Bronchial epithelial cell (primary cell): ENCODE measurements at regions not wholly inside any gene's neighbourhood (a gene's known extent, or its start where the extent isn't known, plus 50 kb on each side); places are given as distances from the start of the nearest gene placed in this dataset.
"Not testable (repeated sequence)": the region's sequence is repeated elsewhere in the genome, so short reads cannot be mapped to it uniquely, and the experiment has no call there.

Experiments used
- DNase-seq: peaks from one replicate; pipeline ENCODE4 v3.0.0-alpha.2; 2010; ENCODE audit warnings: low read depth
- FAIRE-seq: peaks from 2 replicates; lab custom pipeline; 2011; peaks lifted over from hg19 to GRCh38; lab: Jason Lieb, UNC
- H3K27me3 ChIP-seq: 2 replicates; pipeline ENCODE4 v1.5.1; 2011; ENCODE audit warnings: low read length; ENCODE audit not compliant: control insufficient read depth, insufficient read depth
- H3K36me3 ChIP-seq: 2 replicates; pipeline ENCODE4 v1.5.1; 2011; ENCODE audit warnings: low read length; ENCODE audit not compliant: control insufficient read depth, insufficient read depth
- H3K4me3 ChIP-seq: 2 replicates; pipeline ENCODE4 v1.5.1; 2011; ENCODE audit warnings: mild to moderate bottlenecking, low read depth, low read length, control low read depth
- TF ChIP-seq, protein P1 (sequence below): IDR thresholded peaks from 2 replicates; pipeline ENCODE4 v1.5.1; 2011; ENCODE audit warnings: mild to moderate bottlenecking, moderate library complexity, low read length, control low read depth, inconsistent platforms; ENCODE audit not compliant: insufficient read depth, severe bottlenecking

DNA sequence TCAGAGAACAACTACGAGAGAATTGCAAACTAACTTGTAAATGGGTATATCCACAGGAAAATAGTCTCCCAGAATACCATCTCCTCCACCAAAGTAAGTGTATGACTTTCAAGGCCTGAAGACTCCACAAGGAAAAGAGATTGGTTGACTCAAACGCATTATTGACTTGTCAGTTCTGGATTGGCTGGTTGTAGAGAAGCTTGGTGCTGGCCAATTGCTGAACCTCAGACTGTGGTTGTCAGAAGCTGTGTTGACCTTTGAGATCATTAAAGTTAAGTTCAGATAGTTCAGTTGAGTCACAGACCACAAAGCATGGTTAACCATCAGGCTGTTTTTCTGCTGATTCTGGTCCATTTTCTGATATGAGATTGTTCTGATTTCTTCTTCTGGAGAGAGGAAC is 388.3 kb downstream of the BMP2 start:
- no peak for DNase-seq
- Histone ChIP-seq H3K36me3 (no peaks in the 10 kb centered on the region), H3K4me3 (no peak overlapping the region), H3K27me3 (no peaks in the 10 kb centered on the region)
- TF ChIP-seq, protein P1, sequence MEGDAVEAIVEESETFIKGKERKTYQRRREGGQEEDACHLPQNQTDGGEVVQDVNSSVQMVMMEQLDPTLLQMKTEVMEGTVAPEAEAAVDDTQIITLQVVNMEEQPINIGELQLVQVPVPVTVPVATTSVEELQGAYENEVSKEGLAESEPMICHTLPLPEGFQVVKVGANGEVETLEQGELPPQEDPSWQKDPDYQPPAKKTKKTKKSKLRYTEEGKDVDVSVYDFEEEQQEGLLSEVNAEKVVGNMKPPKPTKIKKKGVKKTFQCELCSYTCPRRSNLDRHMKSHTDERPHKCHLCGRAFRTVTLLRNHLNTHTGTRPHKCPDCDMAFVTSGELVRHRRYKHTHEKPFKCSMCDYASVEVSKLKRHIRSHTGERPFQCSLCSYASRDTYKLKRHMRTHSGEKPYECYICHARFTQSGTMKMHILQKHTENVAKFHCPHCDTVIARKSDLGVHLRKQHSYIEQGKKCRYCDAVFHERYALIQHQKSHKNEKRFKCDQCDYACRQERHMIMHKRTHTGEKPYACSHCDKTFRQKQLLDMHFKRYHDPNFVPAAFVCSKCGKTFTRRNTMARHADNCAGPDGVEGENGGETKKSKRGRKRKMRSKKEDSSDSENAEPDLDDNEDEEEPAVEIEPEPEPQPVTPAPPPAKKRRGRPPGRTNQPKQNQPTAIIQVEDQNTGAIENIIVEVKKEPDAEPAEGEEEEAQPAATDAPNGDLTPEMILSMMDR, result no peak
- FAIRE-seq, result no peak

DNA sequence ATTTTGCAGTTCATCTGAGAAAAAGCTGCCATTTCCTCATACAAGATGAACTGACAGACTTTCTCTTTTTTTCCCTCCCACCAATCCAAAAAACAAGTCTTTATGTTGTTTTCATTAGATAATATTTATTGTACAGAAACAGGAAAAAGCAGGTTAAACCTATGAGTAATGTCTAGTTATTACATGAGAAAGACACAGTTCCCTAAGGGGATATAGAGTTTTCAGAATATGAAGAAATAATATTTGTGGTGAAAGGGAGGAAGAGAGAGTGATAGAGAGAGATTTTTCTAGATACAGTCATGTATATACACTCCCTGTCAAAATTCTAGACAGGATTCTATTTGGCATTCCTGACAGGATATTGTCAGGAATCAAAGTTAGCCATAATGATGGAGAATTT is 392.4 kb downstream of the BMP2 start:
- TF ChIP-seq, protein P1, result no peak
- H3K36me3 ChIP-seq, result no peaks in the 10 kb centered on the region
- H3K4me3 ChIP-seq, result no peak overlapping the region
- FAIRE-seq (no peak), DNase-seq (peak; percentile 88)
- no peaks in the 10 kb centered on the region for H3K27me3 ChIP-seq

DNA sequence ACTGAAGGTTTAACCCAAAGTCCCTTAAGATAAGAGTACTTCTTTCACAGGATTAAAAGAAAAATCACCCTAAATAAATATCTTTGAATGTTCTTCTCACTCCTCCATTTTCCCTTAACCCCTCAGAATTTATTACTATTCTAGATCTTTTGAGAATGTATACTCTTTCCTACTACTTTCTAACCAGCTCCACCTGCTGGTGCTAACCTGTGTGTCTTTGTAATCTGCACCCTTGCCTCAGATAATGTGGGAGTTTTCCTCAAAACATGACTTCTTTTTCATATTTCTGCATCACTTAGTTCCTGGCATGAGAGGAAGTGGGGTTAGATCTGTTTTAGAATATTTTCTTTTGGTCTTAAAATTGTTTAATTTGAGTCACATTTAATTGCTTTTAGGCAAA is 394.2 kb downstream of the BMP2 start:
- Histone ChIP-seq H3K36me3 (no peaks in the 10 kb centered on the region), H3K4me3 (no peak overlapping the region), H3K27me3 (no peaks in the 10 kb centered on the region)
- TF ChIP-seq, protein P1, result peak; percentile 51
- DNase-seq (peak; percentile 42), FAIRE-seq (no peak)

DNA sequence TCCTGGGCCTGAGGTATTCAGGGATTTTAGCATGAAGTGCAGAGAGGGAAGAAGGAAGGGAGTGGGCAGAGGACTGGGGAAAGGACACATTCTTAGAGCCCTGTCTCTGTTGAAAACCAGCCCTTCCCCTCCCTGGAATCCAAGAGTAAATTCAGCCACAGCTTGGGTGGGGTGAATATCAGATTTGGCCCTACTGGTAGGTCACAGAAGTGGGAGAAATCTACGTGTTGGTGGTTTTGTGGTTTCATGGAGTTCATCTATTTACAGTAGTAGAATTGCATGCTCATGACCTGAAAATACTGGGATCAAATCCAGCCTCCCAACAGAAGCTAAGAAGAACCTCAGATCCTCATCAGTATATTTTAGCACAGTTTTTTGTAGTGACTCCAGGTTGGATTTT is 404.4 kb downstream of the BMP2 start:
- TF ChIP-seq, protein P1, result no peak
- FAIRE-seq (no peak), DNase-seq (no peak)

DNA sequence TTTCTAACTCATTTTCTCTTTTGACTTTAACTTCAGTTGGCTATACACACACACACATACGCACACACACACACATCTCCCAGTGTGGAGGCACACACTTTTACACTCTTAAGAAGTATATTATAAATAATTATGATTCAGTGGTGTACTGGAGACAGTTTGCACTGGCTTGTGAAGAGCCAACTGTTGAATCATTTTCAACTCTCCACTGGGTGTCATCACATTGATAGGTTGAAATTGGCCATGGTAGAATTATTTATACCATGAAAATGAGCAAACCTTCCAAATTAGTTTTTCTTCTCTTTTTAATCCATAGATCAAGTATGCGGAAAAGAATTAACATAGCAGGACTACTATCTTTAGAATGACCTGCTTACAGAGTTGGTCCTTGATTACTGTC is 407.1 kb downstream of the BMP2 start:
- TF ChIP-seq, protein P1, result no peak
- no peak for DNase-seq
- no peak overlapping the region for H3K4me3 ChIP-seq
- H3K36me3 ChIP-seq, result no peaks in the 10 kb centered on the region
- H3K27me3 ChIP-seq, result no peaks in the 10 kb centered on the region
- FAIRE-seq, result no peak

More for the DNA sequence above, 404.4 kb downstream of the BMP2 start:
- Histone ChIP-seq H3K36me3 (no peaks in the 10 kb centered on the region), H3K27me3 (no peaks in the 10 kb centered on the region), H3K4me3 (no peak overlapping the region)

DNA sequence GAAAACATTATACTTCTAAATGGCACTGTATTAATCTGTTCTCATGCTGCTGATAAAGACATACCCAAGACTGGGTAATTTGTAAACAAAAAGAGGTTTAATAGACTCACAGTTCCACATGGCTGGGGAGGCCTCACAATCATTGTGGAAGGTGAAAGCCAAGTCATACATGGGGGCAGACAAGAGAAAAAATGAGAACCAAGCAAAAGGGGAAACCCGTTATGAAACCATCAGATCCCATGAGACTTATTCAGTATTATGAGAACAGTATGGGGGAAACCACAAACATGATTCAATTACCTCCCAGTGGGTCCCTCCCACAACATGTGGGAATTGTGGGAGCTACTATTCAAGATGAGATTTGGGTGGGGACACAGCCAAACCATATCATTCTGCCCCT is 408.3 kb downstream of the BMP2 start:
- H3K4me3 ChIP-seq, H3K27me3 ChIP-seq, FAIRE-seq, DNase-seq, H3K36me3 ChIP-seq: not testable (repeated sequence)
